HUES48 (cell line): ENCODE measurements at regions not wholly inside any gene's neighbourhood (a gene's known extent, or its start where the extent isn't known, plus 50 kb on each side); places are given as distances from the start of the nearest gene placed in this dataset.
"Not testable (repeated sequence)": the region's sequence is repeated elsewhere in the genome, so short reads cannot be mapped to it uniquely, and the experiment has no call there.

Source experiments
- H3K27ac ChIP-seq: one replicate; pipeline ENCODE4 v1.7.0; 2013; ENCODE audit warnings: low read depth, low read length, inconsistent platforms
- H3K27me3 ChIP-seq: 2 replicates; pipeline ENCODE4 v1.6.1; 2013; ENCODE audit warnings: mild to moderate bottlenecking, low read length; ENCODE audit not compliant: control insufficient read depth, insufficient read depth
- H3K36me3 ChIP-seq: 2 replicates; pipeline ENCODE4 v1.6.1; 2013; ENCODE audit warnings: low read length; ENCODE audit not compliant: control insufficient read depth, insufficient read depth
- H3K4me1 ChIP-seq: 2 replicates; pipeline ENCODE4 v1.6.1; 2013; ENCODE audit warnings: mild to moderate bottlenecking, low read length; ENCODE audit not compliant: control insufficient read depth, insufficient read depth
- H3K4me3 ChIP-seq: 2 replicates; pipeline ENCODE4 v1.5.1; 2013; ENCODE audit warnings: mild to moderate bottlenecking, low read depth, low read length
- H3K9ac ChIP-seq: 2 replicates; pipeline ENCODE4 v1.6.1; 2013; ENCODE audit warnings: mild to moderate bottlenecking, low read depth, low read length, moderate library complexity
- H3K9me3 ChIP-seq: 2 replicates; pipeline ENCODE4 v1.6.1; 2013; ENCODE audit warnings: low read length; ENCODE audit not compliant: control insufficient read depth, insufficient read depth

- Histone ChIP-seq H3K27ac (no peak overlapping the region), H3K4me1 (no peaks in the 10 kb centered on the region), H3K4me3 (no peak overlapping the region), H3K36me3 (no peaks in the 10 kb centered on the region), H3K27me3 (no peaks in the 10 kb centered on the region), H3K9ac (no peak overlapping the region), H3K9me3 (peaks cover 20% of the 10 kb centered on the region)
These were observed 146.5 kb downstream of the SPANXN1 start for GRCh38 chrX:145393702-145394235.

GRCh38 chrX:145394344-145394743, 147.0 kb downstream of the SPANXN1 start:
- Histone ChIP-seq H3K9ac (no peak overlapping the region), H3K36me3 (no peaks in the 10 kb centered on the region), H3K9me3 (peaks cover 20% of the 10 kb centered on the region), H3K27me3 (no peaks in the 10 kb centered on the region), H3K27ac (no peak overlapping the region), H3K4me1 (no peaks in the 10 kb centered on the region), H3K4me3 (no peak overlapping the region)

- H3K27ac ChIP-seq, result no peak overlapping the region
- H3K4me1 ChIP-seq, result no peaks in the 10 kb centered on the region
- H3K9me3 ChIP-seq, result peaks cover 16% of the 10 kb centered on the region
- no peak overlapping the region for H3K4me3 ChIP-seq
- no peaks in the 10 kb centered on the region for H3K36me3 ChIP-seq
- H3K27me3 ChIP-seq, result no peaks in the 10 kb centered on the region
- no peak overlapping the region for H3K9ac ChIP-seq
These were observed 149.3 kb downstream of the SPANXN1 start for GRCh38 chrX:145396612-145397011.

GRCh38 chrX:145405012-145405411, 157.7 kb downstream of the SPANXN1 start:
- H3K9me3 ChIP-seq, result peaks cover 25% of the 10 kb centered on the region

GRCh38 chrX:145410622-145411021, 163.3 kb downstream of the SPANXN1 start:
- Histone ChIP-seq H3K27me3 (no peaks in the 10 kb centered on the region), H3K36me3 (no peaks in the 10 kb centered on the region), H3K9ac (no peak overlapping the region), H3K4me1 (no peaks in the 10 kb centered on the region), H3K27ac (no peak overlapping the region), H3K9me3 (peaks cover 38% of the 10 kb centered on the region), H3K4me3 (no peak overlapping the region)

More at GRCh38 chrX:145405012-145405411, 157.7 kb downstream of the SPANXN1 start:
- Histone ChIP-seq H3K4me1 (no peaks in the 10 kb centered on the region), H3K9ac (no peak overlapping the region), H3K27ac (no peak overlapping the region), H3K36me3 (no peaks in the 10 kb centered on the region), H3K4me3 (no peak overlapping the region), H3K27me3 (no peaks in the 10 kb centered on the region)

- not testable (repeated sequence) for H3K36me3 ChIP-seq, H3K27ac ChIP-seq, H3K27me3 ChIP-seq, H3K9ac ChIP-seq, H3K4me3 ChIP-seq, H3K4me1 ChIP-seq
- peaks cover 31% of the 10 kb centered on the region for H3K9me3 ChIP-seq
These were observed 188.9 kb downstream of the SPANXN1 start for GRCh38 chrX:145436211-145436610.

- no peak overlapping the region for H3K9ac ChIP-seq
- peaks cover 25% of the 10 kb centered on the region; the same call in 1 of the 2 replicates for H3K9me3 ChIP-seq
- no peaks in the 10 kb centered on the region for H3K27me3 ChIP-seq
- no peak overlapping the region for H3K4me3 ChIP-seq
- H3K27ac ChIP-seq, result no peak overlapping the region
- H3K4me1 ChIP-seq, result no peaks in the 10 kb centered on the region
- no peaks in the 10 kb centered on the region for H3K36me3 ChIP-seq
These were observed 217.3 kb downstream of the SPANXN1 start for GRCh38 chrX:145464650-145465049.

GRCh38 chrX:145475725-145476124, 228.4 kb downstream of the SPANXN1 start:
- H3K4me1 ChIP-seq, result no peaks in the 10 kb centered on the region
- no peak overlapping the region for H3K9ac ChIP-seq
- no peaks in the 10 kb centered on the region for H3K36me3 ChIP-seq
- no peaks in the 10 kb centered on the region for H3K27me3 ChIP-seq
- H3K9me3 ChIP-seq, result peaks cover 31% of the 10 kb centered on the region
- H3K4me3 ChIP-seq, result no peak overlapping the region
- no peak overlapping the region for H3K27ac ChIP-seq

GRCh38 chrX:145484740-145485139, 237.4 kb downstream of the SPANXN1 start:
- Histone ChIP-seq H3K4me1 (no peaks in the 10 kb centered on the region), H3K36me3 (no peaks in the 10 kb centered on the region), H3K27ac (no peak overlapping the region), H3K9me3 (peaks cover 26% of the 10 kb centered on the region), H3K4me3 (no peak overlapping the region), H3K27me3 (no peaks in the 10 kb centered on the region), H3K9ac (no peak overlapping the region)

GRCh38 chrX:145502670-145503069, 255.4 kb downstream of the SPANXN1 start:
- no peak overlapping the region for H3K27ac ChIP-seq
- no peaks in the 10 kb centered on the region for H3K36me3 ChIP-seq

GRCh38 chrX:145506214-145506613, 258.9 kb downstream of the SPANXN1 start:
- H3K4me1 ChIP-seq, result no peaks in the 10 kb centered on the region
- no peak overlapping the region for H3K9ac ChIP-seq
- no peak overlapping the region for H3K4me3 ChIP-seq
- H3K9me3 ChIP-seq, result peaks cover 43% of the 10 kb centered on the region
- H3K36me3 ChIP-seq, result no peaks in the 10 kb centered on the region
- no peak overlapping the region for H3K27ac ChIP-seq
- H3K27me3 ChIP-seq, result no peaks in the 10 kb centered on the region

More at GRCh38 chrX:145502670-145503069, 255.4 kb downstream of the SPANXN1 start:
- H3K9me3 ChIP-seq, result peaks cover 32% of the 10 kb centered on the region
- H3K27me3 ChIP-seq, result no peaks in the 10 kb centered on the region
- no peaks in the 10 kb centered on the region for H3K4me1 ChIP-seq
- H3K4me3 ChIP-seq, result no peak overlapping the region
- H3K9ac ChIP-seq, result no peak overlapping the region
